HepG2 (cell line): ENCODE measurements at regions not wholly inside any gene's neighbourhood (a gene's known extent, or its start where the extent isn't known, plus 50 kb on each side); places are given as distances from the start of the nearest gene placed in this dataset.

Experiments
- CENPT ChIP-seq: sonication (generic); formaldehyde crosslinking; IDR thresholded peaks from 2 replicates; pipeline ENCODE4 v1.8.0; 2022; ENCODE audit warnings: low read depth, mild to moderate bottlenecking, moderate library complexity, missing genetic modification reagents
- JUN ChIP-seq: sonication (generic); formaldehyde crosslinking; IDR thresholded peaks from 2 replicates; pipeline ENCODE4 v1.4.0; 2020; ENCODE audit warnings: mild to moderate bottlenecking, missing genetic modification reagents
- KAT2B ChIP-seq: fragments of 150-350 bp; IDR thresholded peaks from 2 replicates; pipeline ENCODE4 v1.6.1; 2014; ENCODE audit warnings: low read depth, low read length, borderline replicate concordance
- MAF1 ChIP-seq: sonication (generic); formaldehyde crosslinking; IDR thresholded peaks from 2 replicates; pipeline ENCODE4 v1.5.0; 2020; ENCODE audit warnings: missing genetic modification reagents, borderline replicate concordance
- ZNF335 ChIP-seq: sonication (generic); formaldehyde crosslinking; IDR thresholded peaks from 2 replicates; pipeline ENCODE4 v1.4.0; 2020; ENCODE audit warnings: missing genetic modification reagents
- ZSCAN30 ChIP-seq: sonication (generic); formaldehyde crosslinking; IDR thresholded peaks from 2 replicates; pipeline ENCODE4 v1.5.0; 2020; ENCODE audit warnings: mild to moderate bottlenecking, missing genetic modification reagents
- TF ChIP-seq, protein P1 (sequence below): sonication (generic); formaldehyde crosslinking; IDR thresholded peaks from 2 replicates; pipeline ENCODE4 v1.5.1; 2020; ENCODE audit warnings: mild to moderate bottlenecking, missing genetic modification reagents, borderline replicate concordance
- TF ChIP-seq, protein P2 (sequence below): sonication (generic); formaldehyde crosslinking; IDR thresholded peaks from 2 replicates; pipeline ENCODE4 v1.8.1; 2022; ENCODE audit warnings: mild to moderate bottlenecking, missing genetic modification reagents
- TF ChIP-seq, protein P3 (sequence below): sonication (generic); formaldehyde crosslinking; IDR thresholded peaks from 2 replicates; pipeline ENCODE4 v1.4.0; 2020; ENCODE audit warnings: mild to moderate bottlenecking, missing genetic modification reagents
- TF ChIP-seq, protein P4 (sequence below): IDR thresholded peaks from 2 replicates; pipeline ENCODE4 v1.6.1; 2016; ENCODE audit warnings: missing compliant biosample characterization, missing genetic modification reagents, borderline replicate concordance
- TF ChIP-seq, protein P5 (sequence below): sonication (generic); formaldehyde crosslinking; conservative IDR thresholded peaks from 2 replicates; pipeline ENCODE4 v1.8.0; 2022; ENCODE audit warnings: low read depth, missing genetic modification reagents
- TF ChIP-seq, protein P6 (sequence below): sonication (generic); formaldehyde crosslinking; conservative IDR thresholded peaks from 2 replicates; pipeline ENCODE4 v1.8.0; 2022; ENCODE audit warnings: mild to moderate bottlenecking, moderate library complexity, missing genetic modification reagents
- TF ChIP-seq, protein P7 (sequence below): sonication (generic); formaldehyde crosslinking; IDR thresholded peaks from 2 replicates; pipeline ENCODE4 v1.5.0; 2020; ENCODE audit warnings: mild to moderate bottlenecking, missing genetic modification reagents

DNA sequence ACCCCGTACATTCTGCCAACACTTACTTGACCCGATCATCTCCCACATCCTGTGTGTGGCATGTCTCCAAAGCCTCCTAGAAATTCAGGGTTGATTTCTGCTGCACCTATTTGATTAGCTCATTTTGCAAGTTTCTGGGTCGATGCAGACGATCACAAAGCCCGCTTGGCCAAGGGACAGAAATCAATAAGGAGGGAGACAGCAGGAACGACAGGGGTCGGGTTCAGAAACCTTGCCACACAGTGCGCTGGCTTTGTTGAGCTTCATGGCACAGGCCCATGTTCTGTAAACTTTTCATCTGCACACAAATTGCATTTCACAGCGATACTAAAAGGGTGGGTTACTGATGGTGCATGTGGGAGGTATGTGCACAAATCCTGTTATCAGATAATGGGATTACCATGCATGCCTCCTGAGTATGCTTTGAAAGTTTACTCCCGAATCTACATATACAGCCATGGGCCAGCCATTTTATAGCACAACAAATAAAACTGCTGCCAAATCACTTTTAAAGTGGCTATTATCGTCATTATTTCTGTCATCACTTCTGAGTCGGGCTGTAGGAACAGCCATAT lies 95.9 kb upstream of the ATP11B start (continued):
- TF ChIP-seq, protein P1, sequence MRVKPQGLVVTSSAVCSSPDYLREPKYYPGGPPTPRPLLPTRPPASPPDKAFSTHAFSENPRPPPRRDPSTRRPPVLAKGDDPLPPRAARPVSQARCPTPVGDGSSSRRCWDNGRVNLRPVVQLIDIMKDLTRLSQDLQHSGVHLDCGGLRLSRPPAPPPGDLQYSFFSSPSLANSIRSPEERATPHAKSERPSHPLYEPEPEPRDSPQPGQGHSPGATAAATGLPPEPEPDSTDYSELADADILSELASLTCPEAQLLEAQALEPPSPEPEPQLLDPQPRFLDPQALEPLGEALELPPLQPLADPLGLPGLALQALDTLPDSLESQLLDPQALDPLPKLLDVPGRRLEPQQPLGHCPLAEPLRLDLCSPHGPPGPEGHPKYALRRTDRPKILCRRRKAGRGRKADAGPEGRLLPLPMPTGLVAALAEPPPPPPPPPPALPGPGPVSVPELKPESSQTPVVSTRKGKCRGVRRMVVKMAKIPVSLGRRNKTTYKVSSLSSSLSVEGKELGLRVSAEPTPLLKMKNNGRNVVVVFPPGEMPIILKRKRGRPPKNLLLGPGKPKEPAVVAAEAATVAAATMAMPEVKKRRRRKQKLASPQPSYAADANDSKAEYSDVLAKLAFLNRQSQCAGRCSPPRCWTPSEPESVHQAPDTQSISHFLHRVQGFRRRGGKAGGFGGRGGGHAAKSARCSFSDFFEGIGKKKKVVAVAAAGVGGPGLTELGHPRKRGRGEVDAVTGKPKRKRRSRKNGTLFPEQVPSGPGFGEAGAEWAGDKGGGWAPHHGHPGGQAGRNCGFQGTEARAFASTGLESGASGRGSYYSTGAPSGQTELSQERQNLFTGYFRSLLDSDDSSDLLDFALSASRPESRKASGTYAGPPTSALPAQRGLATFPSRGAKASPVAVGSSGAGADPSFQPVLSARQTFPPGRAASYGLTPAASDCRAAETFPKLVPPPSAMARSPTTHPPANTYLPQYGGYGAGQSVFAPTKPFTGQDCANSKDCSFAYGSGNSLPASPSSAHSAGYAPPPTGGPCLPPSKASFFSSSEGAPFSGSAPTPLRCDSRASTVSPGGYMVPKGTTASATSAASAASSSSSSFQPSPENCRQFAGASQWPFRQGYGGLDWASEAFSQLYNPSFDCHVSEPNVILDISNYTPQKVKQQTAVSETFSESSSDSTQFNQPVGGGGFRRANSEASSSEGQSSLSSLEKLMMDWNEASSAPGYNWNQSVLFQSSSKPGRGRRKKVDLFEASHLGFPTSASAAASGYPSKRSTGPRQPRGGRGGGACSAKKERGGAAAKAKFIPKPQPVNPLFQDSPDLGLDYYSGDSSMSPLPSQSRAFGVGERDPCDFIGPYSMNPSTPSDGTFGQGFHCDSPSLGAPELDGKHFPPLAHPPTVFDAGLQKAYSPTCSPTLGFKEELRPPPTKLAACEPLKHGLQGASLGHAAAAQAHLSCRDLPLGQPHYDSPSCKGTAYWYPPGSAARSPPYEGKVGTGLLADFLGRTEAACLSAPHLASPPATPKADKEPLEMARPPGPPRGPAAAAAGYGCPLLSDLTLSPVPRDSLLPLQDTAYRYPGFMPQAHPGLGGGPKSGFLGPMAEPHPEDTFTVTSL = 0 out of 2 replicates have a peak, but pooled peaks have one; percentile 34
- no peak for TF ChIP-seq ZSCAN30 (CRISPR knock-in tag)
- TF ChIP-seq, protein P2, sequence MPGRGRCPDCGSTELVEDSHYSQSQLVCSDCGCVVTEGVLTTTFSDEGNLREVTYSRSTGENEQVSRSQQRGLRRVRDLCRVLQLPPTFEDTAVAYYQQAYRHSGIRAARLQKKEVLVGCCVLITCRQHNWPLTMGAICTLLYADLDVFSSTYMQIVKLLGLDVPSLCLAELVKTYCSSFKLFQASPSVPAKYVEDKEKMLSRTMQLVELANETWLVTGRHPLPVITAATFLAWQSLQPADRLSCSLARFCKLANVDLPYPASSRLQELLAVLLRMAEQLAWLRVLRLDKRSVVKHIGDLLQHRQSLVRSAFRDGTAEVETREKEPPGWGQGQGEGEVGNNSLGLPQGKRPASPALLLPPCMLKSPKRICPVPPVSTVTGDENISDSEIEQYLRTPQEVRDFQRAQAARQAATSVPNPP (CRISPR knock-in tag) = no peak
- TF ChIP-seq JUN (CRISPR knock-in tag) = no peak
- TF ChIP-seq, protein P3, sequence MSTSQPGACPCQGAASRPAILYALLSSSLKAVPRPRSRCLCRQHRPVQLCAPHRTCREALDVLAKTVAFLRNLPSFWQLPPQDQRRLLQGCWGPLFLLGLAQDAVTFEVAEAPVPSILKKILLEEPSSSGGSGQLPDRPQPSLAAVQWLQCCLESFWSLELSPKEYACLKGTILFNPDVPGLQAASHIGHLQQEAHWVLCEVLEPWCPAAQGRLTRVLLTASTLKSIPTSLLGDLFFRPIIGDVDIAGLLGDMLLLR (CRISPR knock-in tag) = no peak
- no peak for TF ChIP-seq ZNF335 (CRISPR knock-in tag)
- TF ChIP-seq MAF1 = no peak
- TF ChIP-seq, protein P4, sequence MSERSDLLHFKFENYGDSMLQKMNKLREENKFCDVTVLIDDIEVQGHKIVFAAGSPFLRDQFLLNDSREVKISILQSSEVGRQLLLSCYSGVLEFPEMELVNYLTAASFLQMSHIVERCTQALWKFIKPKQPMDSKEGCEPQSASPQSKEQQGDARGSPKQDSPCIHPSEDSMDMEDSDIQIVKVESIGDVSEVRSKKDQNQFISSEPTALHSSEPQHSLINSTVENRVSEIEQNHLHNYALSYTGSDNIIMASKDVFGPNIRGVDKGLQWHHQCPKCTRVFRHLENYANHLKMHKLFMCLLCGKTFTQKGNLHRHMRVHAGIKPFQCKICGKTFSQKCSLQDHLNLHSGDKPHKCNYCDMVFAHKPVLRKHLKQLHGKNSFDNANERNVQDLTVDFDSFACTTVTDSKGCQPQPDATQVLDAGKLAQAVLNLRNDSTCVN (CRISPR knock-in tag) = no peak
- peak; percentile 74; the same call in 1 of the 2 replicates for TF ChIP-seq KAT2B
- TF ChIP-seq CENPT (CRISPR knock-in tag) = no peak
- TF ChIP-seq, protein P5, sequence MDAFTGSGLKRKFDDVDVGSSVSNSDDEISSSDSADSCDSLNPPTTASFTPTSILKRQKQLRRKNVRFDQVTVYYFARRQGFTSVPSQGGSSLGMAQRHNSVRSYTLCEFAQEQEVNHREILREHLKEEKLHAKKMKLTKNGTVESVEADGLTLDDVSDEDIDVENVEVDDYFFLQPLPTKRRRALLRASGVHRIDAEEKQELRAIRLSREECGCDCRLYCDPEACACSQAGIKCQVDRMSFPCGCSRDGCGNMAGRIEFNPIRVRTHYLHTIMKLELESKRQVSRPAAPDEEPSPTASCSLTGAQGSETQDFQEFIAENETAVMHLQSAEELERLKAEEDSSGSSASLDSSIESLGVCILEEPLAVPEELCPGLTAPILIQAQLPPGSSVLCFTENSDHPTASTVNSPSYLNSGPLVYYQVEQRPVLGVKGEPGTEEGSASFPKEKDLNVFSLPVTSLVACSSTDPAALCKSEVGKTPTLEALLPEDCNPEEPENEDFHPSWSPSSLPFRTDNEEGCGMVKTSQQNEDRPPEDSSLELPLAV = no peak
- TF ChIP-seq, protein P6, sequence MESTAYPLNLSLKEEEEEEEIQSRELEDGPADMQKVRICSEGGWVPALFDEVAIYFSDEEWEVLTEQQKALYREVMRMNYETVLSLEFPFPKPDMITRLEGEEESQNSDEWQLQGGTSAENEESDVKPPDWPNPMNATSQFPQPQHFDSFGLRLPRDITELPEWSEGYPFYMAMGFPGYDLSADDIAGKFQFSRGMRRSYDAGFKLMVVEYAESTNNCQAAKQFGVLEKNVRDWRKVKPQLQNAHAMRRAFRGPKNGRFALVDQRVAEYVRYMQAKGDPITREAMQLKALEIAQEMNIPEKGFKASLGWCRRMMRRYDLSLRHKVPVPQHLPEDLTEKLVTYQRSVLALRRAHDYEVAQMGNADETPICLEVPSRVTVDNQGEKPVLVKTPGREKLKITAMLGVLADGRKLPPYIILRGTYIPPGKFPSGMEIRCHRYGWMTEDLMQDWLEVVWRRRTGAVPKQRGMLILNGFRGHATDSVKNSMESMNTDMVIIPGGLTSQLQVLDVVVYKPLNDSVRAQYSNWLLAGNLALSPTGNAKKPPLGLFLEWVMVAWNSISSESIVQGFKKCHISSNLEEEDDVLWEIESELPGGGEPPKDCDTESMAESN (CRISPR knock-in tag) = no peak
- TF ChIP-seq, protein P7, sequence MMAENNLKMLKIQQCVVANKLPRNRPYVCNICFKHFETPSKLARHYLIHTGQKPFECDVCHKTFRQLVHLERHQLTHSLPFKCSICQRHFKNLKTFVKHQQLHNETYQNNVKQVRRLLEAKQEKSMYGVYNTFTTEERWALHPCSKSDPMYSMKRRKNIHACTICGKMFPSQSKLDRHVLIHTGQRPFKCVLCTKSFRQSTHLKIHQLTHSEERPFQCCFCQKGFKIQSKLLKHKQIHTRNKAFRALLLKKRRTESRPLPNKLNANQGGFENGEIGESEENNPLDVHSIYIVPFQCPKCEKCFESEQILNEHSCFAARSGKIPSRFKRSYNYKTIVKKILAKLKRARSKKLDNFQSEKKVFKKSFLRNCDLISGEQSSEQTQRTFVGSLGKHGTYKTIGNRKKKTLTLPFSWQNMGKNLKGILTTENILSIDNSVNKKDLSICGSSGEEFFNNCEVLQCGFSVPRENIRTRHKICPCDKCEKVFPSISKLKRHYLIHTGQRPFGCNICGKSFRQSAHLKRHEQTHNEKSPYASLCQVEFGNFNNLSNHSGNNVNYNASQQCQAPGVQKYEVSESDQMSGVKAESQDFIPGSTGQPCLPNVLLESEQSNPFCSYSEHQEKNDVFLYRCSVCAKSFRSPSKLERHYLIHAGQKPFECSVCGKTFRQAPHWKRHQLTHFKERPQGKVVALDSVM (CRISPR knock-in tag) = no peak
